K562 (cell line): ENCODE measurements at regions not wholly inside any gene's neighbourhood (a gene's known extent, or its start where the extent isn't known, plus 50 kb on each side); places are given as distances from the start of the nearest gene placed in this dataset.

Source experiments
- ATAC-seq: fragments of 200-7000 bp; cut with Tn5 transposase; 3 replicates; pipeline ENCODE4 v1.9.1; 2020; ENCODE audit warnings: moderate library complexity
- BruUV-seq: library from RNA; stranded (reverse); fragments of 400-500 nt; replicated peaks from 2 replicates; lab custom pipeline; 2021; lab: Mats Ljungman, UMichigan
- CTCF ChIA-PET: fragments of 300-600 bp; formaldehyde crosslinking; extraction: SDS; loops from one replicate; lab custom pipeline; 2021; ENCODE audit warnings: low intra/inter-chr PET ratio; lab: Yijun Ruan, JAX
- POLR2A ChIA-PET: fragments of 300-600, 350-650 bp; sonication (Branson Sonifier 250); formaldehyde crosslinking; extraction: SDS; loops from one replicate; lab custom pipeline; 2021; ENCODE audit warnings: antibody characterized with exemption, inconsistent platforms; lab: Yijun Ruan, JAX
- DNase-seq, 4 experiments: peaks; one replicate each; pipeline versions ENCODE4 v3.0.0 to v3.0.0-alpha.2; 2011 to 2018; ENCODE audit warnings: low spot score in 3 of 4, mixed read lengths in 3 of 4; ENCODE audit errors: extremely low read depth in 1 of 4
- FAIRE-seq: peaks from 2 replicates; lab custom pipeline; 2011; peaks lifted over from hg19 to GRCh38; lab: Jason Lieb, UNC
- H2AFZ ChIP-seq: 2 replicates; pipeline ENCODE4 v1.6.0; 2011; ENCODE audit warnings: low read depth, low read length, control low read depth, inconsistent platforms
- H3K27ac ChIP-seq: fragments of 200-600 bp; 3 replicates; pipeline ENCODE4 v1.8.0; 2011; ENCODE audit warnings: low read depth, mild to moderate bottlenecking, control low read depth, inconsistent platforms, low read length, moderate library complexity, mixed read lengths; ENCODE audit errors: extremely low read depth
- H3K27me3 ChIP-seq, 2 experiments: fragments of 300-600 bp in 1 of 2; 2 replicates in 1 of 2; 3 replicates in 1 of 2; pipeline versions ENCODE4 v1.6.0 to v1.8.0; 2011; ENCODE audit warnings: inconsistent platforms in 2 of 2, low read length in 2 of 2, mild to moderate bottlenecking in 1 of 2, mixed read lengths in 1 of 2, moderate library complexity in 1 of 2; ENCODE audit not compliant: control insufficient read depth in 2 of 2, insufficient read depth in 2 of 2
- H3K36me3 ChIP-seq: fragments of 300-600 bp; 3 replicates; pipeline ENCODE4 v1.8.0; 2011; ENCODE audit warnings: mild to moderate bottlenecking, low read length, inconsistent platforms; ENCODE audit not compliant: control insufficient read depth, insufficient read depth
- H3K4me1 ChIP-seq, 2 experiments: fragments of 200-600 bp in 1 of 2; replicated peaks in 1 of 2; 2 replicates in 1 of 2; 3 replicates in 1 of 2; pipeline versions ENCODE4 v1.5.1 to v1.8.0; 2011; ENCODE audit warnings: inconsistent platforms in 2 of 2, low read length in 2 of 2, mild to moderate bottlenecking in 1 of 2, mixed read lengths in 1 of 2, moderate library complexity in 1 of 2; ENCODE audit not compliant: control insufficient read depth in 2 of 2, insufficient read depth in 2 of 2
- H3K4me2 ChIP-seq: 2 replicates; pipeline ENCODE4 v1.6.1; 2011; ENCODE audit warnings: low read length, control low read depth, inconsistent platforms, mixed read lengths; ENCODE audit not compliant: insufficient read depth
- H3K4me3 ChIP-seq: fragments of 200-600 bp; sonication (generic), shearing (Covaris generic); 2 replicates; pipeline ENCODE4 v1.5.1; 2016; ENCODE audit warnings: control low read depth, inconsistent platforms
- H3K79me2 ChIP-seq: fragments of 200-600 bp; 3 replicates; pipeline ENCODE4 v1.8.0; 2011; ENCODE audit warnings: low read length, inconsistent platforms; ENCODE audit not compliant: control insufficient read depth, insufficient read depth
- H3K9ac ChIP-seq, 2 experiments: 2 replicates each; pipeline versions ENCODE4 v1.6.0 to v1.6.1; 2011; ENCODE audit warnings: low read depth in 2 of 2, low read length in 2 of 2, control low read depth in 1 of 2, inconsistent platforms in 1 of 2, mild to moderate bottlenecking in 1 of 2, mixed read lengths in 1 of 2; ENCODE audit not compliant: insufficient read depth in 1 of 2
- H3K9me1 ChIP-seq: one replicate; pipeline ENCODE4 v1.6.0; 2011; ENCODE audit warnings: inconsistent platforms, mild to moderate bottlenecking, low read length, moderate library complexity; ENCODE audit not compliant: control insufficient read depth, insufficient read depth
- H3K9me3 ChIP-seq: replicated peaks from 2 replicates; pipeline ENCODE4 v1.5.1; 2011; ENCODE audit warnings: low read depth, low read length, inconsistent platforms; ENCODE audit not compliant: control insufficient read depth, insufficient read depth
- H4K20me1 ChIP-seq: replicated peaks from 2 replicates; pipeline ENCODE4 v1.6.1; 2011; ENCODE audit warnings: low read length, inconsistent platforms, mixed read lengths; ENCODE audit not compliant: control insufficient read depth, insufficient read depth
- BCL6 ChIP-seq: fragments of 250-450 bp; sonication (Bioruptor Pico); IDR thresholded peaks from 2 replicates; pipeline ENCODE4 v1.4.0; 2020
- STAT5B ChIP-seq: fragments of 250-450 bp; sonication (Bioruptor Pico); IDR thresholded peaks from 2 replicates; pipeline ENCODE4 v1.8.0; 2021; ENCODE audit warnings: mild to moderate bottlenecking, inconsistent platforms
- WGBS: fragments of 100-300 bp; shearing (Covaris generic); methylation state at CpG from one replicate; pipeline ENCODE4 v1.1.6; 2016; ENCODE audit warnings: low coverage, mixed read lengths; ENCODE audit not compliant: insufficient coverage; ENCODE audit errors: missing lambda C conversion rate; 5-methylcytosine and 5-hydroxymethylcytosine counted together
- in situ Hi-C: fragments of 300-500 bp; cut with MboI; formaldehyde crosslinking; loops from 4 replicates; pipeline ENCODE4 v1.15.0; 2018; ENCODE audit warnings: inconsistent platforms, mixed read lengths
- intact Hi-C: fragments of 100-400 bp; cut with micrococcal nuclease; formaldehyde crosslinking; loops from 2 replicates; pipeline ENCODE4 v1.14.2; 2022

DNA sequence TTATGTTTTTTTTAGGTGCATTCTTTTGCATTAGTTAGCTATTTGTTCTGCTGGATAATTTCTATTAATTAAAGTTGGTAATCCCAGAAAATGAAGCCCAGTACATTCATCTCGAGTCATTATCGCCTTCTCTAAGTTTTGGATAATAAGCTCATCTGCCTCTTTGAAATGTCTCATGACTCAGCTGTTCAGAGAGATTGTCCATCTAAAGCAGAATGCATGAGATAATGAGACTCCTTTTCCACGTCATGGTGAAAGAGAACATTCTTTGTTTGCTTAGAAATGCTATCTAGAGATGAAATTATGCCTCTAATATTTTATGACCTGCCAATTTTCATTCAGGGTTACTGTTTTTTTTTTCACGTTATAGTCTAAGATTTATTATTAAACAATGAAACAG lies 374.7 kb upstream of the GOLIM4 start:
- H3K4me2 ChIP-seq, result no peak overlapping the region
- no peak overlapping the region for H3K27ac ChIP-seq
- no peaks in the 10 kb centered on the region for H3K27me3 ChIP-seq
- ChIA-PET CTCF (no interaction called here), POLR2A (no interaction called here)
- H3K4me3 ChIP-seq, result no peak overlapping the region
- no peaks in the 10 kb centered on the region for H3K9me3 ChIP-seq
- no peaks in the 10 kb centered on the region for H3K79me2 ChIP-seq
- no peaks in the 10 kb centered on the region for H4K20me1 ChIP-seq
- WGBS, result 2% methylated on average over 4 of the region's 4 CpGs
- FAIRE-seq, result no peak
- no peak overlapping the region for H2AFZ ChIP-seq
- no peak for TF ChIP-seq STAT5B (CRISPR knock-in tag)
- H3K4me1 ChIP-seq, result no peaks in the 10 kb centered on the region
- in situ Hi-C loops (no loop called here), intact Hi-C loops (no loop called here)
- no peak for ATAC-seq
- H3K9me1 ChIP-seq, result no peaks in the 10 kb centered on the region
- no peak overlapping the region for H3K9ac ChIP-seq
- no TSS peak for BruUV-seq
- H3K36me3 ChIP-seq, result no peaks in the 10 kb centered on the region
- no peak for DNase-seq

- Histone ChIP-seq H3K79me2 (no peaks in the 10 kb centered on the region), H3K9me3 (no peaks in the 10 kb centered on the region), H3K36me3 (no peaks in the 10 kb centered on the region), H3K4me2 (no peak overlapping the region), H4K20me1 (no peaks in the 10 kb centered on the region), H3K9me1 (no peaks in the 10 kb centered on the region), H3K27me3 (no peaks in the 10 kb centered on the region), H2AFZ (no peak overlapping the region), H3K4me3 (no peak overlapping the region), H3K27ac (no peak overlapping the region), H3K9ac (no peak overlapping the region), H3K4me1 (no peaks in the 10 kb centered on the region)
- FAIRE-seq (no peak), DNase-seq (no peak), ATAC-seq (no peak)
- in situ Hi-C loops (no loop called here), intact Hi-C loops (no loop called here)
- POLR2A ChIA-PET, result no interaction called here
- WGBS, result 0% methylated on average over 3 of the region's 3 CpGs
- CTCF ChIA-PET, result no interaction called here
- no peak for TF ChIP-seq BCL6
- BruUV-seq, result no TSS peak
Observed at GRCh38 chr3:168469436-168469835, 373.7 kb upstream of the GOLIM4 start.
